ENCODE measurements at regions not wholly inside any gene's neighbourhood (a gene's known extent, or its start where the extent isn't known, plus 50 kb on each side); places are given as distances from the start of the nearest gene placed in this dataset.

DNA sequence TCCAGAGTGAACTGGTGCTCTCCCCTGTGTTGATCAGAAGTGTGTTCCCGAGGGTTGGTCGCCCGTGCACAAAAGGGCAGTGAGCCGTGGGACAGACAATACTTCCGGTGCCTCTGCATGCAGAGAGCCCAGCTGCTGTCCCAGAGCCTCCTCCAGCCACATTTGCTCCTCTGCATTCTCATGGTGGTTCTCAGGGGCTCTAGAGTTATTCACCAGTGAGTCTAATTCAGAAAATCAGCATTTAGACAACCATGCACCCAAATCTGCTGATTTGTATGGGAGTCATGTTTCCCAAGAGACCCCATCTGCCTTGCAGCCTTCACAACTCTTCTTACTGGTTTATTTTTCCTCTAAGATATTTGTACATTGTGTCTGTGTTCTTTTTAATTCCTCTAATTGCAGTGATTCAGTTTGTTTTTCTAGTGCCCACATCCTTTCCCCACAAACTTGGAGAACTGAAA is 107.0 kb upstream of the SPRED1 start:
- TF ChIP-seq FOXA1 (IDR thresholded peaks at IDR 0.05) (no peak), ZNF384 (IDR thresholded peaks at IDR 0.05) (no peak), SUZ12 (IDR thresholded peaks at IDR 0.05) (no peak), SP1 (IDR thresholded peaks at IDR 0.05) (no peak), FOXK2 (IDR thresholded peaks at IDR 0.05) (no peak)
- TF ChIP-seq, protein P1, sequence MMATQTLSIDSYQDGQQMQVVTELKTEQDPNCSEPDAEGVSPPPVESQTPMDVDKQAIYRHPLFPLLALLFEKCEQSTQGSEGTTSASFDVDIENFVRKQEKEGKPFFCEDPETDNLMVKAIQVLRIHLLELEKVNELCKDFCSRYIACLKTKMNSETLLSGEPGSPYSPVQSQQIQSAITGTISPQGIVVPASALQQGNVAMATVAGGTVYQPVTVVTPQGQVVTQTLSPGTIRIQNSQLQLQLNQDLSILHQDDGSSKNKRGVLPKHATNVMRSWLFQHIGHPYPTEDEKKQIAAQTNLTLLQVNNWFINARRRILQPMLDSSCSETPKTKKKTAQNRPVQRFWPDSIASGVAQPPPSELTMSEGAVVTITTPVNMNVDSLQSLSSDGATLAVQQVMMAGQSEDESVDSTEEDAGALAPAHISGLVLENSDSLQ (IDR thresholded peaks at IDR 0.05) = no peak

Data from HEK293T (cell line).